ENCODE measurements at regions not wholly inside any gene's neighbourhood (a gene's known extent, or its start where the extent isn't known, plus 50 kb on each side); places are given as distances from the start of the nearest gene placed in this dataset.

- Histone ChIP-seq H3K9ac (ENCODE audit: low read length) (no peak overlapping the region), H3K79me2 (ENCODE audit: insufficient read depth, low read length) (no peaks in the 10 kb centered on the region), H3F3A (ENCODE audit: insufficient read depth) (no peaks in the 10 kb centered on the region), H3K36me3 (ENCODE audit: low read length) (no peaks in the 10 kb centered on the region), H3K27ac (ENCODE audit: low read depth, low read length) (no peak overlapping the region), H3K4me2 (ENCODE audit: low read depth, low read length, poor library complexity, severe bottlenecking) (no peak overlapping the region), H4K20me1 (ENCODE audit: low read depth, low read length) (no peaks in the 10 kb centered on the region), H3K27me3 (ENCODE audit: low read length) (no peaks in the 10 kb centered on the region), H3K9me3 (ENCODE audit: insufficient read depth, low read length) (no peaks in the 10 kb centered on the region), H2AFZ (ENCODE audit: low read depth, low read length, severe bottlenecking) (no peak overlapping the region), H3K9me2 (replicated peaks; ENCODE audit: insufficient read depth, low read length) (no peaks in the 10 kb centered on the region), H3K4me3 (ENCODE audit: insufficient read depth, low read length, poor library complexity, severe bottlenecking) (no peak overlapping the region)
- TF ChIP-seq EZH2phosphoT487 (conservative IDR thresholded peaks at IDR 0.05; ENCODE audit: low read length): no peak
- no peak for TF ChIP-seq CTCF (IDR thresholded peaks at IDR 0.05; ENCODE audit: insufficient read depth, low read length, poor library complexity, severe bottlenecking)
Measured at GRCh38 chr12:124397399-124397679, 102.4 kb downstream of the RFLNA start.

DNA sequence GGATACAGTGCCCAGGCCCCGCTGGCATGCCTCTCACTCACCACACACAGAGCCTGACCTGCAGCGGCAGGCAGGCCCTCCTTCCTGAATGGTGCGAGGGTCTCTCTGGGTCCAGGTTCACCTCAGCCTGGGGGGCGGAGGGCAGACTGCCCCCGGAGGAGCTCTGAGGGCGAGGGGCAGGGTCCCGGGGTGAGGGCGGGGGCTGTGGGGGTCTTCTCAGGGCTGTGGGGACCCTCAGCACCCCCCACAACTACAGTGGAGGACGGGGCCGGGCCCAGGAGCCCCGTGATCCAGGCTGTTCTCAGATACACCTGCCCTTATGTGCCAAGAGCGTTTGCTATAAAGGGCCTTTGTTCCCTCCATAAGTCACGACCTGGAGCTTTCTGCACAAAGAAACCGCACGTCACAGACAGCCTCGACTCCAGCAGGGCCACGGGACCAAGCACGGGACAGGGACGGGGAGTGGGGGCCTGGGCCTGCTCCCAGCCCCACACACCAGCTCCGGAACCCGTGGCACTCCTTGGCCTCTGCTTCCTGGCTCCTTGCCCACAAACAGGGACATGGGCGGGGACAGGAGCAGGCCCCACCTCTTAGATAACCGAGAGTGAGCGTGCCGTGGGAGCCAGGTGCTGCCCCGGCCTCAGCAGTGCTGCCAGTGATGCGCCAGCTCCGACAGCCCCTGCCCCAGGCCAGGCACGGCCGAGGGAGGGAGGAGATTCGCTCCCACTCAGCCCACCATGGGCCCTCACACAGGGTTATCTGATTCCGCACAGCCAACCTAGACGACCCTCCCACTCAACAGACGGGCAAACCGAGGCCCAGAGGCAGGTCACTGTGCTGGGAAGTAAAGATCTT is 101.9 kb downstream of the RFLNA start:
- H2AFZ ChIP-seq (ENCODE audit: low read depth, low read length, severe bottlenecking): no peak overlapping the region
- no peaks in the 10 kb centered on the region for H3F3A ChIP-seq (ENCODE audit: insufficient read depth)
- H3K9me2 ChIP-seq (replicated peaks; ENCODE audit: insufficient read depth, low read length): no peaks in the 10 kb centered on the region
- H3K4me2 ChIP-seq (ENCODE audit: low read depth, low read length, poor library complexity, severe bottlenecking): no peak overlapping the region
- H3K9me3 ChIP-seq (ENCODE audit: insufficient read depth, low read length): no peaks in the 10 kb centered on the region
- no peaks in the 10 kb centered on the region for H3K36me3 ChIP-seq (ENCODE audit: low read length)
- no peaks in the 10 kb centered on the region for H4K20me1 ChIP-seq (ENCODE audit: low read depth, low read length)
- H3K27me3 ChIP-seq (ENCODE audit: low read length): no peaks in the 10 kb centered on the region
- no peak overlapping the region for H3K9ac ChIP-seq (ENCODE audit: low read length)
- no peaks in the 10 kb centered on the region for H3K79me2 ChIP-seq (ENCODE audit: insufficient read depth, low read length)
- no peak overlapping the region for H3K4me3 ChIP-seq (ENCODE audit: insufficient read depth, low read length, poor library complexity, severe bottlenecking)
- TF ChIP-seq EZH2phosphoT487 (conservative IDR thresholded peaks at IDR 0.05; ENCODE audit: low read length): no peak
- H3K27ac ChIP-seq (ENCODE audit: low read depth, low read length): no peak overlapping the region

- H3K27me3 ChIP-seq (ENCODE audit: low read length): no peaks in the 10 kb centered on the region
- no peak overlapping the region for H2AFZ ChIP-seq (ENCODE audit: low read depth, low read length, severe bottlenecking)
- no peak overlapping the region for H3K4me2 ChIP-seq (ENCODE audit: low read depth, low read length, poor library complexity, severe bottlenecking)
- no peak overlapping the region for H3K9ac ChIP-seq (ENCODE audit: low read length)
- no peak overlapping the region for H3K4me3 ChIP-seq (ENCODE audit: insufficient read depth, low read length, poor library complexity, severe bottlenecking)
- H3K9me2 ChIP-seq (replicated peaks; ENCODE audit: insufficient read depth, low read length): no peaks in the 10 kb centered on the region
- no peaks in the 10 kb centered on the region for H3K36me3 ChIP-seq (ENCODE audit: low read length)
- no peaks in the 10 kb centered on the region for H3K79me2 ChIP-seq (ENCODE audit: insufficient read depth, low read length)
- H3F3A ChIP-seq (ENCODE audit: insufficient read depth): no peaks in the 10 kb centered on the region; the same call in 1 of the 2 replicates
- no peaks in the 10 kb centered on the region for H3K9me3 ChIP-seq (ENCODE audit: insufficient read depth, low read length)
- TF ChIP-seq EZH2phosphoT487 (conservative IDR thresholded peaks at IDR 0.05; ENCODE audit: low read length) (no peak), CTCF (IDR thresholded peaks at IDR 0.05; ENCODE audit: insufficient read depth, low read length, poor library complexity, severe bottlenecking) (no peak)
- H4K20me1 ChIP-seq (ENCODE audit: low read depth, low read length): no peaks in the 10 kb centered on the region
- no peak overlapping the region for H3K27ac ChIP-seq (ENCODE audit: low read depth, low read length)
Measured at GRCh38 chr12:124395986-124396385, 101.1 kb downstream of the RFLNA start.

- H3K27ac ChIP-seq (ENCODE audit: low read depth, low read length): no peak overlapping the region
Measured at GRCh38 chr12:124395284-124395752, 100.4 kb downstream of the RFLNA start.

More at GRCh38 chr12:124395284-124395752, 100.4 kb downstream of the RFLNA start:
- H3K9ac ChIP-seq (ENCODE audit: low read length): no peak overlapping the region
- no peaks in the 10 kb centered on the region for H4K20me1 ChIP-seq (ENCODE audit: low read depth, low read length)
- H3K9me3 ChIP-seq (ENCODE audit: insufficient read depth, low read length): no peaks in the 10 kb centered on the region
- H3K4me3 ChIP-seq (ENCODE audit: insufficient read depth, low read length, poor library complexity, severe bottlenecking): no peak overlapping the region
- H3K27me3 ChIP-seq (ENCODE audit: low read length): no peaks in the 10 kb centered on the region
- H3K4me2 ChIP-seq (ENCODE audit: low read depth, low read length, poor library complexity, severe bottlenecking): no peak overlapping the region
- H3K79me2 ChIP-seq (ENCODE audit: insufficient read depth, low read length): no peaks in the 10 kb centered on the region
- no peaks in the 10 kb centered on the region for H3K9me2 ChIP-seq (replicated peaks; ENCODE audit: insufficient read depth, low read length)
- TF ChIP-seq EZH2phosphoT487 (conservative IDR thresholded peaks at IDR 0.05; ENCODE audit: low read length): no peak
- no peak for TF ChIP-seq CTCF (IDR thresholded peaks at IDR 0.05; ENCODE audit: insufficient read depth, low read length, poor library complexity, severe bottlenecking)
- H3K36me3 ChIP-seq (ENCODE audit: low read length): no peaks in the 10 kb centered on the region
- no peak overlapping the region for H2AFZ ChIP-seq (ENCODE audit: low read depth, low read length, severe bottlenecking)
- H3F3A ChIP-seq (ENCODE audit: insufficient read depth): no peaks in the 10 kb centered on the region; the same call in 1 of the 2 replicates

All from SU-DHL-6 (cell line).